GM23338 (cell line): ENCODE measurements at regions not wholly inside any gene's neighbourhood (a gene's known extent, or its start where the extent isn't known, plus 50 kb on each side); places are given as distances from the start of the nearest gene placed in this dataset.

Experiments
- ATAC-seq: fragments of 200-7000 bp; cut with Tn5 transposase; 3 replicates; pipeline ENCODE4 v1.9.1; 2020
- DNase-seq: peaks from one replicate; pipeline ENCODE4 v3.0.0-alpha.2; 2015; ENCODE audit warnings: low spot score
- H2AFZ ChIP-seq: fragments of 200-600 bp; sonication (generic); 2 replicates; pipeline ENCODE4 v1.8.0; 2016; ENCODE audit warnings: antibody characterized with exemption, mild to moderate bottlenecking, moderate library complexity
- H3F3A ChIP-seq: fragments of 200-600 bp; sonication (generic); replicated peaks from 2 replicates; pipeline ENCODE4 v1.8.0; 2017; ENCODE audit warnings: antibody characterized with exemption, mixed run types, low read depth
- H3K27ac ChIP-seq: fragments of 200-600 bp; sonication (generic); 2 replicates; pipeline ENCODE4 v1.6.1; 2016; ENCODE audit warnings: low read depth
- H3K27me3 ChIP-seq: fragments of 200-600 bp; sonication (generic); 2 replicates; pipeline ENCODE4 v1.8.0; 2016; ENCODE audit warnings: mild to moderate bottlenecking, mixed run types, moderate library complexity; ENCODE audit not compliant: insufficient read depth
- H3K36me3 ChIP-seq: fragments of 200-600 bp; sonication (generic); 2 replicates; pipeline ENCODE4 v1.8.0; 2016; ENCODE audit warnings: mild to moderate bottlenecking; ENCODE audit not compliant: insufficient read depth
- H3K4me1 ChIP-seq: fragments of 200-600 bp; sonication (generic); 2 replicates; pipeline ENCODE4 v1.8.0; 2016; ENCODE audit warnings: mild to moderate bottlenecking, moderate library complexity; ENCODE audit not compliant: insufficient read depth
- H3K4me2 ChIP-seq: fragments of 200-600 bp; sonication (generic); 2 replicates; pipeline ENCODE4 v1.7.1; 2017; ENCODE audit warnings: mixed run types
- H3K4me3 ChIP-seq: fragments of 200-600 bp; sonication (generic); 2 replicates; pipeline ENCODE4 v1.6.1; 2016; ENCODE audit warnings: mixed run types
- H3K79me2 ChIP-seq: fragments of 200-600 bp; sonication (generic); replicated peaks from 2 replicates; pipeline ENCODE4 v1.8.0; 2017; ENCODE audit warnings: mild to moderate bottlenecking; ENCODE audit not compliant: insufficient read depth
- H3K9me2 ChIP-seq: fragments of 200-600 bp; sonication (generic); 2 replicates; pipeline ENCODE4 v1.8.0; 2017; ENCODE audit not compliant: insufficient read depth
- H4K20me1 ChIP-seq: fragments of 200-600 bp; sonication (generic); replicated peaks from 2 replicates; pipeline ENCODE4 v1.8.0; 2017; ENCODE audit warnings: mild to moderate bottlenecking; ENCODE audit not compliant: insufficient read depth
- H3K27ac Mint-ChIP-seq: 2 replicates; pipeline ENCODE4 v1.8.0; 2020; ENCODE audit warnings: inconsistent platforms, mild to moderate bottlenecking, moderate library complexity, mixed read lengths
- H3K27me3 Mint-ChIP-seq: 3 replicates; pipeline ENCODE4 v1.8.0; 2022; ENCODE audit warnings: low read depth, mild to moderate bottlenecking, moderate library complexity, mixed read lengths, inconsistent platforms; ENCODE audit not compliant: insufficient read depth, poor library complexity
- H3K36me3 Mint-ChIP-seq: 3 replicates; pipeline ENCODE4 v1.8.0; 2021; ENCODE audit warnings: low read depth, mild to moderate bottlenecking, inconsistent platforms, moderate library complexity, mixed read lengths
- H3K4me1 Mint-ChIP-seq: 3 replicates; pipeline ENCODE4 v1.8.0; 2020; ENCODE audit warnings: mild to moderate bottlenecking, inconsistent platforms, mixed read lengths
- H3K4me3 Mint-ChIP-seq: 3 replicates; pipeline ENCODE4 v1.8.0; 2021; ENCODE audit warnings: moderate library complexity, mild to moderate bottlenecking, inconsistent platforms, mixed read lengths
- H3K9me3 Mint-ChIP-seq: 3 replicates; pipeline ENCODE4 v1.8.0; 2020; ENCODE audit warnings: moderate library complexity, mild to moderate bottlenecking, inconsistent platforms, mixed read lengths
- EZH2phosphoT487 ChIP-seq: fragments of 200-600 bp; sonication (generic); IDR thresholded peaks from one replicate; pipeline ENCODE4 v1.8.1; 2018; ENCODE audit warnings: antibody characterized with exemption; ENCODE audit not compliant: unreplicated experiment
- JUNB ChIP-seq: IDR thresholded peaks from one replicate; pipeline ENCODE4 v1.6.1; 2016; ENCODE audit warnings: antibody characterized with exemption; ENCODE audit not compliant: unreplicated experiment
- STAT1 ChIP-seq: IDR thresholded peaks from one replicate; pipeline ENCODE4 v1.6.1; 2016; ENCODE audit warnings: antibody characterized with exemption; ENCODE audit not compliant: unreplicated experiment
- ZNF331 ChIP-seq: fragments of 250-450 bp; sonication (Bioruptor Pico); IDR thresholded peaks from 2 replicates; pipeline ENCODE4 v1.5.0; 2020; ENCODE audit warnings: low read depth, mild to moderate bottlenecking, moderate library complexity
- TF ChIP-seq, protein P1 (sequence below): fragments of 250-450 bp; sonication (Bioruptor Pico); IDR thresholded peaks from 2 replicates; pipeline ENCODE4 v1.5.0; 2020; ENCODE audit warnings: mild to moderate bottlenecking, moderate library complexity
- TF ChIP-seq, protein P2 (sequence below): IDR thresholded peaks from 2 replicates; pipeline ENCODE4 v1.6.1; 2016; ENCODE audit warnings: antibody characterized with exemption

DNA sequence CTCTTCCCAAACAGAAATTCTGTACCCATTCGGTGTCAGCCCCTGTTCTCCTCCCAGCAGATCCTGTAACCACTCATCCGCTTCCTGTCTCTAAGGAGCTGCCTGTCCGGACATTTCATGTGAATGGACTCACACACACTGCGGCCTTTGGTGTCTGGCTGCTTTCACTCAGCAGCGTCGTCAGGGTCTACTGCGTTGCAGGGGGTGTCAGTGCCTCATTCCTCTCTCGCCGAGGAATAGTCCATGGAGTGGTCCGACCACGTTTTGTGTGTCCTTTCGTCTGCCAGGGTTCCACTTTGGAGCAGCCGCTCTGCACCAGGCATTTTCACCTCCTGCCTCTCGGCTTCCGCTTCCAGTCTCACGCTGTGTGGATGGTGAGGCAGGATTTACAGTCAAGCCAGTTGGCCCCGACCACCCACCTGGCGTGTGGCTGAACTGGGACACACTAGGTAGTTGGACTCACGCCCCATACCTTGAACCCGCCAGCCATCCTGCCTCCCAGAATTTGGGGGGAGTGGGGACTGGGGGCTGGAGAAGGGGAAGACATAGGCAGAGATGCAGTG, 188.2 kb upstream of the CIBAR2 start:
- Histone ChIP-seq H3K9me2 (no peaks in the 10 kb centered on the region), H3K27me3 (no peaks in the 10 kb centered on the region), H3K4me2 (no peak overlapping the region), H3K27ac (no peak overlapping the region), H3K4me3 (no peak overlapping the region), H2AFZ (no peak overlapping the region), H3K4me1 (peaks cover 16% of the 10 kb centered on the region; the same call in 1 of the 2 replicates), H4K20me1 (no peaks in the 10 kb centered on the region), H3K36me3 (no peaks in the 10 kb centered on the region), H3F3A (0 out of 2 replicates have a peak, but pooled peaks cover 4% of the 10 kb centered on the region), H3K79me2 (0 out of 2 replicates have a peak, but pooled peaks cover 4% of the 10 kb centered on the region)
- Mint-ChIP-seq H3K27ac (peak overlapping the region; percentile 1; the same call in 1 of the 2 replicates), H3K4me1 (peaks cover 35% of the 10 kb centered on the region), H3K36me3 (no peaks in the 10 kb centered on the region), H3K9me3 (no peaks in the 10 kb centered on the region), H3K27me3 (peaks cover 16% of the 10 kb centered on the region), H3K4me3 (no peak overlapping the region)
- DNase-seq (no peak), ATAC-seq (no peak)
- TF ChIP-seq JUNB: no peak
- TF ChIP-seq, protein P1, sequence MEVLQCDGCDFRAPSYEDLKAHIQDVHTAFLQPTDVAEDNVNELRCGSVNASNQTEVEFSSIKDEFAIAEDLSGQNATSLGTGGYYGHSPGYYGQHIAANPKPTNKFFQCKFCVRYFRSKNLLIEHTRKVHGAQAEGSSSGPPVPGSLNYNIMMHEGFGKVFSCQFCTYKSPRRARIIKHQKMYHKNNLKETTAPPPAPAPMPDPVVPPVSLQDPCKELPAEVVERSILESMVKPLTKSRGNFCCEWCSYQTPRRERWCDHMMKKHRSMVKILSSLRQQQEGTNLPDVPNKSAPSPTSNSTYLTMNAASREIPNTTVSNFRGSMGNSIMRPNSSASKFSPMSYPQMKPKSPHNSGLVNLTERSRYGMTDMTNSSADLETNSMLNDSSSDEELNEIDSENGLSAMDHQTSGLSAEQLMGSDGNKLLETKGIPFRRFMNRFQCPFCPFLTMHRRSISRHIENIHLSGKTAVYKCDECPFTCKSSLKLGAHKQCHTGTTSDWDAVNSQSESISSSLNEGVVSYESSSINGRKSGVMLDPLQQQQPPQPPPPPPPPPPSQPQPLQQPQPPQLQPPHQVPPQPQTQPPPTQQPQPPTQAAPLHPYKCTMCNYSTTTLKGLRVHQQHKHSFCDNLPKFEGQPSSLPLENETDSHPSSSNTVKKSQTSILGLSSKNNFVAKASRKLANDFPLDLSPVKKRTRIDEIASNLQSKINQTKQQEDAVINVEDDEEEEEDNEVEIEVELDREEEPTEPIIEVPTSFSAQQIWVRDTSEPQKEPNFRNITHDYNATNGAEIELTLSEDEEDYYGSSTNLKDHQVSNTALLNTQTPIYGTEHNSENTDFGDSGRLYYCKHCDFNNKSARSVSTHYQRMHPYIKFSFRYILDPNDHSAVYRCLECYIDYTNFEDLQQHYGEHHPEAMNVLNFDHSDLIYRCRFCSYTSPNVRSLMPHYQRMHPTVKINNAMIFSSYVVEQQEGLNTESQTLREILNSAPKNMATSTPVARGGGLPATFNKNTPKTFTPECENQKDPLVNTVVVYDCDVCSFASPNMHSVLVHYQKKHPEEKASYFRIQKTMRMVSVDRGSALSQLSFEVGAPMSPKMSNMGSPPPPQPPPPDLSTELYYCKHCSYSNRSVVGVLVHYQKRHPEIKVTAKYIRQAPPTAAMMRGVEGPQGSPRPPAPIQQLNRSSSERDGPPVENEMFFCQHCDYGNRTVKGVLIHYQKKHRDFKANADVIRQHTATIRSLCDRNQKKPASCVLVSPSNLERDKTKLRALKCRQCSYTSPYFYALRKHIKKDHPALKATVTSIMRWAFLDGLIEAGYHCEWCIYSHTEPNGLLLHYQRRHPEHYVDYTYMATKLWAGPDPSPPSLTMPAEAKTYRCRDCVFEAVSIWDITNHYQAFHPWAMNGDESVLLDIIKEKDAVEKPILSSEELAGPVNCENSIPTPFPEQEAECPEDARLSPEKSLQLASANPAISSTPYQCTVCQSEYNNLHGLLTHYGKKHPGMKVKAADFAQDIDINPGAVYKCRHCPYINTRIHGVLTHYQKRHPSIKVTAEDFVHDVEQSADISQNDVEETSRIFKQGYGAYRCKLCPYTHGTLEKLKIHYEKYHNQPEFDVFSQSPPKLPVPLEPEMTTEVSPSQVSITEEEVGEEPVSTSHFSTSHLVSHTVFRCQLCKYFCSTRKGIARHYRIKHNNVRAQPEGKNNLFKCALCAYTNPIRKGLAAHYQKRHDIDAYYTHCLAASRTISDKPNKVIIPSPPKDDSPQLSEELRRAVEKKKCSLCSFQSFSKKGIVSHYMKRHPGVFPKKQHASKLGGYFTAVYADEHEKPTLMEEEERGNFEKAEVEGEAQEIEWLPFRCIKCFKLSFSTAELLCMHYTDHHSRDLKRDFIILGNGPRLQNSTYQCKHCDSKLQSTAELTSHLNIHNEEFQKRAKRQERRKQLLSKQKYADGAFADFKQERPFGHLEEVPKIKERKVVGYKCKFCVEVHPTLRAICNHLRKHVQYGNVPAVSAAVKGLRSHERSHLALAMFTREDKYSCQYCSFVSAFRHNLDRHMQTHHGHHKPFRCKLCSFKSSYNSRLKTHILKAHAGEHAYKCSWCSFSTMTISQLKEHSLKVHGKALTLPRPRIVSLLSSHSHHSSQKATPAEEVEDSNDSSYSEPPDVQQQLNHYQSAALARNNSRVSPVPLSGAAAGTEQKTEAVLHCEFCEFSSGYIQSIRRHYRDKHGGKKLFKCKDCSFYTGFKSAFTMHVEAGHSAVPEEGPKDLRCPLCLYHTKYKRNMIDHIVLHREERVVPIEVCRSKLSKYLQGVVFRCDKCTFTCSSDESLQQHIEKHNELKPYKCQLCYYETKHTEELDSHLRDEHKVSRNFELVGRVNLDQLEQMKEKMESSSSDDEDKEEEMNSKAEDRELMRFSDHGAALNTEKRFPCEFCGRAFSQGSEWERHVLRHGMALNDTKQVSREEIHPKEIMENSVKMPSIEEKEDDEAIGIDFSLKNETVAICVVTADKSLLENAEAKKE: no peak

DNA sequence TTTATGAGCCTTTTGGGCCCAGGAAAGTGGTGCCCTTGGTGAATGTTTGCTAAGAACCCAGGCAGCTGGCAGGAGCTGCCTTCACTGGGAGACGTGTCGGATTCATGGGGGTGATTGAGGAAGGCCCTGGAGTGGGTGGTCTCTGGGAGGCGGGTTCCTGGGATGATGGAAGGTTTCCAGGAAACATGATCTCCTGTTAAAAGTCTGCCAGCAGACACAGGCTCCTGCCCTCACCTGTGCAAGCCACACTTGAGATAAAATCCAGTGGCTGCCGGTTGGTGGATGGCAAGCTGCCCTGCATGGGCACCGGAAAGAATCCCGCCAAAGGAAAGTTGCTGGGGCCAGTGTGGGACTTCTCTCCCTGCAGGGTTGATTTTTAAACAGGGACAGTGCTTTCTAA, 189.0 kb upstream of the CIBAR2 start:
- ATAC-seq (no peak), DNase-seq (no peak)
- Histone ChIP-seq H3K79me2 (0 out of 2 replicates have a peak, but pooled peaks cover 4% of the 10 kb centered on the region), H3K4me1 (peaks cover 16% of the 10 kb centered on the region; the same call in 1 of the 2 replicates), H4K20me1 (no peaks in the 10 kb centered on the region), H3K4me2 (no peak overlapping the region), H3K27me3 (no peaks in the 10 kb centered on the region), H3K9me2 (no peaks in the 10 kb centered on the region), H3K27ac (no peak overlapping the region), H3K4me3 (no peak overlapping the region), H3K36me3 (no peaks in the 10 kb centered on the region), H3F3A (0 out of 2 replicates have a peak, but pooled peaks cover 4% of the 10 kb centered on the region), H2AFZ (no peak overlapping the region)
- Mint-ChIP-seq H3K4me3 (no peak overlapping the region; the same call in 2 of the 3 replicates), H3K27ac (0 out of 2 replicates have a peak overlapping the region, but pooled peaks have one; percentile 23), H3K4me1 (peaks cover 38% of the 10 kb centered on the region), H3K36me3 (no peaks in the 10 kb centered on the region), H3K27me3 (peaks cover 24% of the 10 kb centered on the region), H3K9me3 (no peaks in the 10 kb centered on the region)
- no peak for TF ChIP-seq STAT1
- TF ChIP-seq EZH2phosphoT487: no peak
- TF ChIP-seq, protein P2, sequence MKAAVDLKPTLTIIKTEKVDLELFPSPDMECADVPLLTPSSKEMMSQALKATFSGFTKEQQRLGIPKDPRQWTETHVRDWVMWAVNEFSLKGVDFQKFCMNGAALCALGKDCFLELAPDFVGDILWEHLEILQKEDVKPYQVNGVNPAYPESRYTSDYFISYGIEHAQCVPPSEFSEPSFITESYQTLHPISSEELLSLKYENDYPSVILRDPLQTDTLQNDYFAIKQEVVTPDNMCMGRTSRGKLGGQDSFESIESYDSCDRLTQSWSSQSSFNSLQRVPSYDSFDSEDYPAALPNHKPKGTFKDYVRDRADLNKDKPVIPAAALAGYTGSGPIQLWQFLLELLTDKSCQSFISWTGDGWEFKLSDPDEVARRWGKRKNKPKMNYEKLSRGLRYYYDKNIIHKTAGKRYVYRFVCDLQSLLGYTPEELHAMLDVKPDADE: no peak
- TF ChIP-seq ZNF331 (CRISPR knock-in tag): no peak
